A549 (cell line): ENCODE measurements at regions not wholly inside any gene's neighbourhood (a gene's known extent, or its start where the extent isn't known, plus 50 kb on each side); places are given as distances from the start of the nearest gene placed in this dataset.

Experiments
- BHLHE40 ChIP-seq: IDR thresholded peaks from 2 replicates; pipeline ENCODE4 v1.6.1; 2012; ENCODE audit warnings: low read depth, low read length, inconsistent platforms
- CBX2 ChIP-seq: fragments of 200-600 bp; sonication (generic); IDR thresholded peaks from 2 replicates; pipeline ENCODE4 v1.6.1; 2016; ENCODE audit warnings: low read depth, mild to moderate bottlenecking, borderline replicate concordance
- CEBPB ChIP-seq, 2 experiments: fragments of >200 bp in 1 of 2; sonication (Bioruptor Twin) in 1 of 2; formaldehyde crosslinking in 1 of 2; IDR thresholded peaks; 2 replicates each; pipeline ENCODE4 v1.6.1; 2012 to 2016
- FOSL2 ChIP-seq, 2 experiments: fragments of 450-650 bp in 1 of 2; fragments of >200 bp in 1 of 2; sonication (Bioruptor Twin) in 1 of 2; formaldehyde crosslinking; IDR thresholded peaks; 2 replicates each; pipeline versions ENCODE4 v1.5.0 to v1.6.1; 2016 to 2020; ENCODE audit warnings: mild to moderate bottlenecking in 1 of 2, moderate library complexity in 1 of 2
- FOXS1 ChIP-seq: fragments of 250-450 bp; sonication (Bioruptor Pico); IDR thresholded peaks from 2 replicates; pipeline ENCODE4 v1.5.0; 2020; ENCODE audit warnings: mild to moderate bottlenecking, moderate library complexity
- HOXA7 ChIP-seq: fragments of 250-450 bp; sonication (Bioruptor Pico); IDR thresholded peaks from 2 replicates; pipeline ENCODE4 v1.5.0; 2020; ENCODE audit warnings: mild to moderate bottlenecking, moderate library complexity
- KDM1A ChIP-seq: fragments of 200-600 bp; sonication (generic); IDR thresholded peaks from 2 replicates; pipeline ENCODE4 v1.6.1; 2016; ENCODE audit warnings: low read depth, mild to moderate bottlenecking
- POLR2A ChIP-seq: IDR thresholded peaks from 2 replicates; pipeline ENCODE4 v1.6.1; 2012; ENCODE audit warnings: mild to moderate bottlenecking, low read length
- RAD21 ChIP-seq, 2 experiments: fragments of >200 bp in 1 of 2; sonication (Bioruptor Twin) in 1 of 2; formaldehyde crosslinking in 1 of 2; IDR thresholded peaks in 1 of 2; conservative IDR thresholded peaks in 1 of 2; 2 replicates in 1 of 2; 3 replicates in 1 of 2; pipeline ENCODE4 v1.6.1; 2012 to 2018; ENCODE audit warnings: inconsistent platforms in 1 of 2
- SREBF2 ChIP-seq: fragments of 450-650 bp; IDR thresholded peaks from 2 replicates; pipeline ENCODE4 v1.6.1; 2014; ENCODE audit warnings: mild to moderate bottlenecking, moderate library complexity
- TF ChIP-seq, protein P1 (sequence below): fragments of >200 bp; sonication (Bioruptor Twin); formaldehyde crosslinking; IDR thresholded peaks from 3 replicates; pipeline ENCODE4 v1.5.1; 2016
- TF ChIP-seq, protein P2 (sequence below): IDR thresholded peaks from 2 replicates; pipeline ENCODE4 v1.6.1; 2012
- TF ChIP-seq, protein P3 (sequence below): IDR thresholded peaks from 2 replicates; pipeline ENCODE4 v1.6.1; 2012
- TF ChIP-seq, protein P4 (sequence below): fragments of 450-650 bp; IDR thresholded peaks from 2 replicates; pipeline ENCODE4 v1.6.1; 2014; ENCODE audit warnings: antibody characterized with exemption

DNA sequence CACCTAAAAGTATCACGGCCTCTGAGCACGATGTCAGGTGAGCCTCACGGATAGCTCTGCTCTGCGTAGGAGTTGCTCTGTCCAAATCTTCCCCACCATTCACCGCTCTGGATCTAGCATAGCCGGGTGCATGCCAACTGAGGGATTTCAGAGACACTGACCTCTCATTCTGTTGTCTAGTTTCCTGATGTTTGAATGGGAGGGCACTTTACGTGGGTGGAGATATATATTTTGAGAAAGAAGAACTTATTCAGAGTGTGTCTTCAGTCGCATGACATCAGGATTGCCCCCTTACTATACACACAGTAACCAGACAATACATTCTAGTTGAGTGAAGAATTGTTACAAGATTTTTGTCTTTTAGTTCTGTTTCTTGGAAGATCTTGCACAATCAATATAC, 96.5 kb upstream of the CITED2 start:
- TF ChIP-seq, protein P1, sequence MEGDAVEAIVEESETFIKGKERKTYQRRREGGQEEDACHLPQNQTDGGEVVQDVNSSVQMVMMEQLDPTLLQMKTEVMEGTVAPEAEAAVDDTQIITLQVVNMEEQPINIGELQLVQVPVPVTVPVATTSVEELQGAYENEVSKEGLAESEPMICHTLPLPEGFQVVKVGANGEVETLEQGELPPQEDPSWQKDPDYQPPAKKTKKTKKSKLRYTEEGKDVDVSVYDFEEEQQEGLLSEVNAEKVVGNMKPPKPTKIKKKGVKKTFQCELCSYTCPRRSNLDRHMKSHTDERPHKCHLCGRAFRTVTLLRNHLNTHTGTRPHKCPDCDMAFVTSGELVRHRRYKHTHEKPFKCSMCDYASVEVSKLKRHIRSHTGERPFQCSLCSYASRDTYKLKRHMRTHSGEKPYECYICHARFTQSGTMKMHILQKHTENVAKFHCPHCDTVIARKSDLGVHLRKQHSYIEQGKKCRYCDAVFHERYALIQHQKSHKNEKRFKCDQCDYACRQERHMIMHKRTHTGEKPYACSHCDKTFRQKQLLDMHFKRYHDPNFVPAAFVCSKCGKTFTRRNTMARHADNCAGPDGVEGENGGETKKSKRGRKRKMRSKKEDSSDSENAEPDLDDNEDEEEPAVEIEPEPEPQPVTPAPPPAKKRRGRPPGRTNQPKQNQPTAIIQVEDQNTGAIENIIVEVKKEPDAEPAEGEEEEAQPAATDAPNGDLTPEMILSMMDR: no peak
- TF ChIP-seq FOSL2 (IDR thresholded peaks at IDR 0.05) (no peak), FOSL2 (CRISPR knock-in tag; IDR thresholded peaks at IDR 0.05) (no peak), POLR2A (no peak), SREBF2 (no peak), KDM1A (no peak), CBX2 (no peak), FOXS1 (no peak), BHLHE40 (no peak), RAD21 (conservative IDR thresholded peaks at IDR 0.05 in 1 of 2, IDR thresholded peaks at IDR 0.05 in 1 of 2) (no peak), CEBPB (IDR thresholded peaks at IDR 0.05) (no peak), HOXA7 (CRISPR knock-in tag) (no peak)
- TF ChIP-seq, protein P2, sequence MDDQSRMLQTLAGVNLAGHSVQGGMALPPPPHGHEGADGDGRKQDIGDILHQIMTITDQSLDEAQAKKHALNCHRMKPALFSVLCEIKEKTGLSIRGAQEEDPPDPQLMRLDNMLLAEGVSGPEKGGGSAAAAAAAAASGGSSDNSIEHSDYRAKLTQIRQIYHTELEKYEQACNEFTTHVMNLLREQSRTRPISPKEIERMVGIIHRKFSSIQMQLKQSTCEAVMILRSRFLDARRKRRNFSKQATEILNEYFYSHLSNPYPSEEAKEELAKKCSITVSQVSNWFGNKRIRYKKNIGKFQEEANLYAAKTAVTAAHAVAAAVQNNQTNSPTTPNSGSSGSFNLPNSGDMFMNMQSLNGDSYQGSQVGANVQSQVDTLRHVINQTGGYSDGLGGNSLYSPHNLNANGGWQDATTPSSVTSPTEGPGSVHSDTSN: no peak
- TF ChIP-seq, protein P3, sequence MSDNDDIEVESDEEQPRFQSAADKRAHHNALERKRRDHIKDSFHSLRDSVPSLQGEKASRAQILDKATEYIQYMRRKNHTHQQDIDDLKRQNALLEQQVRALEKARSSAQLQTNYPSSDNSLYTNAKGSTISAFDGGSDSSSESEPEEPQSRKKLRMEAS: no peak
- TF ChIP-seq, protein P4, sequence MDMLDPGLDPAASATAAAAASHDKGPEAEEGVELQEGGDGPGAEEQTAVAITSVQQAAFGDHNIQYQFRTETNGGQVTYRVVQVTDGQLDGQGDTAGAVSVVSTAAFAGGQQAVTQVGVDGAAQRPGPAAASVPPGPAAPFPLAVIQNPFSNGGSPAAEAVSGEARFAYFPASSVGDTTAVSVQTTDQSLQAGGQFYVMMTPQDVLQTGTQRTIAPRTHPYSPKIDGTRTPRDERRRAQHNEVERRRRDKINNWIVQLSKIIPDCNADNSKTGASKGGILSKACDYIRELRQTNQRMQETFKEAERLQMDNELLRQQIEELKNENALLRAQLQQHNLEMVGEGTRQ: no peak
